GM12878 (cell line): ENCODE measurements at regions not wholly inside any gene's neighbourhood (a gene's known extent, or its start where the extent isn't known, plus 50 kb on each side); places are given as distances from the start of the nearest gene placed in this dataset.

Experiments used
- ATAC-seq: fragments of 200-7000 bp; cut with Tn5 transposase; 3 replicates; pipeline ENCODE4 v1.9.1; 2020; ENCODE audit warnings: mild to moderate bottlenecking, moderate library complexity
- BruUV-seq: library from RNA; stranded (reverse); fragments of 400-500 nt; replicated peaks from 2 replicates; lab custom pipeline; 2021; lab: Mats Ljungman, UMichigan
- CTCF ChIA-PET: fragments of 300-600 bp; sonication (Branson Sonifier 250); formaldehyde crosslinking; extraction: SDS; loops from one replicate; lab custom pipeline; 2021; ENCODE audit warnings: inconsistent platforms; lab: Yijun Ruan, JAX
- POLR2A ChIA-PET: fragments of 350-600 bp; formaldehyde crosslinking; extraction: SDS; loops from one replicate; lab custom pipeline; 2021; ENCODE audit warnings: inconsistent platforms; lab: Charles Lee
- RAD21 ChIA-PET: fragments of 300-600 bp; sonication (Branson Sonifier 250); formaldehyde crosslinking; loops from one replicate; lab custom pipeline; 2023; ENCODE audit warnings: antibody characterized with exemption; ENCODE audit not compliant: unreplicated experiment; lab: Charles Lee
- SMC1A ChIA-PET: fragments of 300-600 bp; sonication (Branson Sonifier 250); formaldehyde crosslinking; loops from one replicate; lab custom pipeline; 2023; ENCODE audit not compliant: unreplicated experiment, uncharacterized antibody; lab: Charles Lee
- DNase-seq: peaks from one replicate; pipeline ENCODE4 v3.0.0-alpha.2; 2011; ENCODE audit warnings: low read depth, low spot score
- FAIRE-seq: peaks from 3 replicates; lab custom pipeline; 2011; peaks lifted over from hg19 to GRCh38; lab: Jason Lieb, UNC
- H2AFZ ChIP-seq: 2 replicates; pipeline ENCODE4 v1.6.0; 2011; ENCODE audit warnings: low read depth, low read length, control low read depth; ENCODE audit not compliant: control insufficient read depth
- H3K27ac ChIP-seq: 2 replicates; pipeline ENCODE4 v1.5.1; 2011; ENCODE audit warnings: control low read depth; ENCODE audit not compliant: control insufficient read depth, insufficient read depth
- H3K27me3 ChIP-seq, 2 experiments: replicated peaks in 1 of 2; 2 replicates each; pipeline versions ENCODE4 v1.6.0 to v1.6.1; 2011; ENCODE audit warnings: low read length in 1 of 2; ENCODE audit not compliant: control insufficient read depth in 2 of 2, insufficient read depth in 2 of 2
- H3K36me3 ChIP-seq, 2 experiments: 2 replicates each; pipeline ENCODE4 v1.5.1; 2011; ENCODE audit warnings: low read length in 1 of 2; ENCODE audit not compliant: control insufficient read depth in 2 of 2, insufficient read depth in 2 of 2
- H3K4me1 ChIP-seq: 2 replicates; pipeline ENCODE4 v1.6.1; 2011; ENCODE audit warnings: mild to moderate bottlenecking, low read length, moderate library complexity, mixed read lengths; ENCODE audit not compliant: control insufficient read depth, insufficient read depth
- H3K4me2 ChIP-seq: 2 replicates; pipeline ENCODE4 v1.6.0; 2011; ENCODE audit warnings: control low read depth; ENCODE audit not compliant: control insufficient read depth, insufficient read depth
- H3K4me3 ChIP-seq: fragments of 200-600 bp; sonication (generic); 2 replicates; pipeline ENCODE4 v1.5.1; 2016
- H3K79me2 ChIP-seq: 2 replicates; pipeline ENCODE4 v1.6.0; 2011; ENCODE audit warnings: low read length; ENCODE audit not compliant: control insufficient read depth, insufficient read depth
- H3K9ac ChIP-seq: 2 replicates; pipeline ENCODE4 v1.8.0; 2011; ENCODE audit warnings: low read length, control low read depth, mixed read lengths; ENCODE audit not compliant: control insufficient read depth, insufficient read depth
- H3K9me3 ChIP-seq: replicated peaks from 3 replicates; pipeline ENCODE4 v1.5.1; 2011; ENCODE audit warnings: mild to moderate bottlenecking, low read length; ENCODE audit not compliant: control insufficient read depth, insufficient read depth
- H4K20me1 ChIP-seq: 2 replicates; pipeline ENCODE4 v1.6.0; 2011; ENCODE audit not compliant: control insufficient read depth, insufficient read depth
- ATF2 ChIP-seq: IDR thresholded peaks from 2 replicates; pipeline ENCODE4 v1.6.1; 2012; ENCODE audit warnings: low read length, inconsistent platforms
- ATF3 ChIP-seq: IDR thresholded peaks from 2 replicates; pipeline ENCODE4 v1.6.1; 2011; ENCODE audit warnings: low read depth, mild to moderate bottlenecking, low read length, moderate library complexity, borderline replicate concordance; ENCODE audit errors: extremely low read depth
- E2F4 ChIP-seq: IDR thresholded peaks from 2 replicates; pipeline ENCODE4 v1.6.1; 2012; ENCODE audit warnings: low read depth, low read length, improper control_type of control experiment
- ESRRA ChIP-seq: IDR thresholded peaks from 2 replicates; pipeline ENCODE4 v1.6.1; 2012; ENCODE audit warnings: mild to moderate bottlenecking, low read length, improper control_type of control experiment
- NFYA ChIP-seq: IDR thresholded peaks from 2 replicates; pipeline ENCODE4 v1.6.1; 2011; ENCODE audit warnings: low read depth, mild to moderate bottlenecking, low read length, improper control_type of control experiment, borderline replicate concordance
- NRF1 ChIP-seq: conservative IDR thresholded peaks from 2 replicates; pipeline ENCODE4 v1.6.1; 2011; ENCODE audit warnings: mild to moderate bottlenecking, low read depth, low read length, improper control_type of control experiment
- TCF12 ChIP-seq: IDR thresholded peaks from 2 replicates; pipeline ENCODE4 v1.6.1; 2011; ENCODE audit warnings: low read depth, mild to moderate bottlenecking, low read length
- WGBS: methylation state at CpG from one replicate; pipeline ENCODE4 v1.1.6; 2016; ENCODE audit warnings: low lambda C conversion rate; ENCODE audit not compliant: insufficient replicate concordance, insufficient coverage; ENCODE audit errors: missing lambda C conversion rate; 5-methylcytosine and 5-hydroxymethylcytosine counted together
- in situ Hi-C: fragments of 300-500 bp; cut with MboI; formaldehyde crosslinking; loops from 9 replicates; pipeline ENCODE4 v1.14.3; 2018; ENCODE audit warnings: mixed read lengths
- intact Hi-C: fragments of 100-400 bp; cut with micrococcal nuclease; formaldehyde crosslinking; loops from one replicate; pipeline ENCODE4 v1.14.2; 2022; ENCODE audit not compliant: unreplicated experiment

GRCh38 chr2:116802671-116803070 lies 1011.8 kb upstream of the DDX18 start:
- Histone ChIP-seq H3K4me1 (no peaks in the 10 kb centered on the region), H4K20me1 (no peaks in the 10 kb centered on the region), H3K27me3 (no peaks in the 10 kb centered on the region), H3K79me2 (no peaks in the 10 kb centered on the region), H2AFZ (no peak overlapping the region), H3K36me3 (no peaks in the 10 kb centered on the region), H3K4me2 (no peak overlapping the region), H3K9ac (no peak overlapping the region), H3K27ac (no peak overlapping the region), H3K9me3 (no peaks in the 10 kb centered on the region; the same call in 2 of the 3 replicates), H3K4me3 (no peak overlapping the region)
- WGBS: 0% methylated on average over 3 of the region's 3 CpGs
- in situ Hi-C loops (no loop called here), intact Hi-C loops (no loop called here)
- ChIA-PET POLR2A (no interaction called here), SMC1A (no interaction called here), CTCF (no interaction called here), RAD21 (no interaction called here)
- DNase-seq (no peak), ATAC-seq (no peak), FAIRE-seq (no peak)
- BruUV-seq: no TSS peak
- TF ChIP-seq NRF1: no peak
- TF ChIP-seq ESRRA: no peak
- no peak for TF ChIP-seq ATF3
- TF ChIP-seq NFYA: no peak
- TF ChIP-seq ATF2: no peak
- TF ChIP-seq E2F4: no peak
- TF ChIP-seq TCF12: no peak
